ENCODE measurements at regions not wholly inside any gene's neighbourhood (a gene's known extent, or its start where the extent isn't known, plus 50 kb on each side); places are given as distances from the start of the nearest gene placed in this dataset.

DNA sequence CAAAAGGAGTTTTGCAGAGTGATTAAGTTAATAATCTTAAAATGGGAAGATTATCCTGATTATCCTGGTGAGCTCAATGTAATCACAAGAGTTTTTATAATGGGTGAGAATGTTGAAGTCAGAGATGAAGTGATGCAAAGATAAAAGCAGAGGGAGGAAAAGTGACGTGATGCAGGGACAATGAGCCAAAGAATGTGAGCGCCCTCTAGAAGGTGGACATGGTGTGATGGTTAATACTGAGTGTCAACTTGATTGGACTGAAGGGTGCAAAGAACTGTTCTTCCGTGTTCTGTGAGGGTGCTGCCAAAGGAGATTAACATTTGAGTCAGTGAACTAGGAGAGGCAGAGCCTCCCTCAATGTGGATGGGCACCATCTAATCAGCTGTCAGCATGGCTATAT lies 569.6 kb upstream of the AGTR1 start:
- no peak for DNase-seq (ENCODE audit: low spot score in 2 of 2)
- H3K4me1 ChIP-seq, result no peaks in the 10 kb centered on the region
- H3K4me3 ChIP-seq, result no peak overlapping the region
- H3K27me3 ChIP-seq, result no peaks in the 10 kb centered on the region
- no peak overlapping the region for H3K27ac ChIP-seq
- H3K9me3 ChIP-seq, result no peaks in the 10 kb centered on the region
- TF ChIP-seq, protein P1, sequence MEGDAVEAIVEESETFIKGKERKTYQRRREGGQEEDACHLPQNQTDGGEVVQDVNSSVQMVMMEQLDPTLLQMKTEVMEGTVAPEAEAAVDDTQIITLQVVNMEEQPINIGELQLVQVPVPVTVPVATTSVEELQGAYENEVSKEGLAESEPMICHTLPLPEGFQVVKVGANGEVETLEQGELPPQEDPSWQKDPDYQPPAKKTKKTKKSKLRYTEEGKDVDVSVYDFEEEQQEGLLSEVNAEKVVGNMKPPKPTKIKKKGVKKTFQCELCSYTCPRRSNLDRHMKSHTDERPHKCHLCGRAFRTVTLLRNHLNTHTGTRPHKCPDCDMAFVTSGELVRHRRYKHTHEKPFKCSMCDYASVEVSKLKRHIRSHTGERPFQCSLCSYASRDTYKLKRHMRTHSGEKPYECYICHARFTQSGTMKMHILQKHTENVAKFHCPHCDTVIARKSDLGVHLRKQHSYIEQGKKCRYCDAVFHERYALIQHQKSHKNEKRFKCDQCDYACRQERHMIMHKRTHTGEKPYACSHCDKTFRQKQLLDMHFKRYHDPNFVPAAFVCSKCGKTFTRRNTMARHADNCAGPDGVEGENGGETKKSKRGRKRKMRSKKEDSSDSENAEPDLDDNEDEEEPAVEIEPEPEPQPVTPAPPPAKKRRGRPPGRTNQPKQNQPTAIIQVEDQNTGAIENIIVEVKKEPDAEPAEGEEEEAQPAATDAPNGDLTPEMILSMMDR (IDR thresholded peaks at IDR 0.05), result no peak
- TF ChIP-seq POLR2A (IDR thresholded peaks at IDR 0.05), result no peak
- no peak for TF ChIP-seq POLR2AphosphoS5 (IDR thresholded peaks at IDR 0.05)
- no peaks in the 10 kb centered on the region for H3K36me3 ChIP-seq
- intact Hi-C loops (cut with DNase I; ENCODE audit: low total_unique reads), result no loop called here

DNA sequence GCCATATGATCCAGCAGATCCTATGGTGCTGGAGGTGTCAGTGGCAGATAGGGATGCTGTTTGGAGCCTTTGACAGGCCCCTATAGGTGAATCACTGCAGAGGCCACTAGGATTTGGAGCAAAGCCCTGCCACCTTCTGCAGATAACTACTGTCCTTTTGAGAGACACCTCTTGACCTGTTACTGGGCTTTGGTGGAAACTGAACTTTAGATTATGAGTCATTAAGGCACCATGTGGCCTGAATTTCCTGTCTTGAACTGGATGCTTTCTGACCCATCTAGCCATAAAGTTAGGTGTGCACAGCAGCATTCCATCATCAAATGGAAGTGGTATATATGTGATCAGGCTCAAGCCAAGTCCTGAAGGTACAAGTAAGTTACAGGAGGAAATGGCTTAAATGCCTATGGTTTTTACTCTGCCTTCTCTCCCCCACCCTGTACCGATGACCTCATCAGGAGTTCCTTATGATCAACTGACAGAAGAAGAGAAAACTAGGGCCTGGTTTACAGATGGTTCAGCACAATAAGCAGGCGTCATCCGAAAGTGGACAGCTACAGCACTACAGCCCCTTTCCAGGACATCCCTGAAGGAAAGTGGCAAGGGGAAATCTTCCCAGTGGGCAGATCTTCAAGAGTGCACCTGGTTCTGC lies 565.6 kb upstream of the AGTR1 start:
- no peaks in the 10 kb centered on the region for H3K4me1 ChIP-seq
- intact Hi-C loops (cut with DNase I; ENCODE audit: low total_unique reads), result loop anchor here (5.0 kb wide), 1 partner anchor 145 kb away; no protein-coding TSS in a partner anchor
- no peak overlapping the region for H3K4me3 ChIP-seq
- H3K36me3 ChIP-seq, result no peaks in the 10 kb centered on the region
- TF ChIP-seq, protein P1 (IDR thresholded peaks at IDR 0.05), result no peak
- TF ChIP-seq POLR2AphosphoS5 (IDR thresholded peaks at IDR 0.05) (no peak), POLR2A (IDR thresholded peaks at IDR 0.05) (no peak)
- no peak for DNase-seq (ENCODE audit: low spot score in 2 of 2)
- H3K9me3 ChIP-seq, result no peaks in the 10 kb centered on the region
- no peaks in the 10 kb centered on the region for H3K27me3 ChIP-seq
- H3K27ac ChIP-seq, result no peak overlapping the region

DNA sequence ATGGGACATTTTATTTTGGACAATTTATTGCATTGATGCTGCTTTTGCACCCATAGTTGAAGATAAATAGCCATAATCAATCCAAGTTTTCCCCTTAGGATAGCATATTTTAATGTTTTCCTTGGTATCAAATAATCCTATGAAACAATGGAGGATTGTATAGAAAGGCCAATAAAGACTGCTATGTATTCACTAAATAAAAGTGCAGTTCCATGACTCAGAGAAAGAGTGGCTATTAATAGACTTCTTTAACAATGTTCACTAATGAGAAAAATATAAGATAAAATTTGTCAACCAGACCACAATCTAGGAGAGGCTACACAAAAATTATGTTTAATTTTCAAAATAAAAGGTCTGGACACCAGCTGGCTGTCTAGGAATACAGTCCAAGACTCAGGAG lies 560.9 kb upstream of the AGTR1 start:
- DNase-seq (ENCODE audit: low spot score in 2 of 2), result no peak
- Histone ChIP-seq H3K27ac (no peak overlapping the region), H3K4me3 (no peak overlapping the region), H3K9me3 (no peaks in the 10 kb centered on the region), H3K27me3 (no peaks in the 10 kb centered on the region), H3K4me1 (no peaks in the 10 kb centered on the region), H3K36me3 (no peaks in the 10 kb centered on the region)
- TF ChIP-seq, protein P1 (IDR thresholded peaks at IDR 0.05), result no peak
- TF ChIP-seq POLR2A (IDR thresholded peaks at IDR 0.05) (no peak), POLR2AphosphoS5 (IDR thresholded peaks at IDR 0.05) (no peak)
- intact Hi-C loops (cut with DNase I; ENCODE audit: low total_unique reads), result no loop called here

DNA sequence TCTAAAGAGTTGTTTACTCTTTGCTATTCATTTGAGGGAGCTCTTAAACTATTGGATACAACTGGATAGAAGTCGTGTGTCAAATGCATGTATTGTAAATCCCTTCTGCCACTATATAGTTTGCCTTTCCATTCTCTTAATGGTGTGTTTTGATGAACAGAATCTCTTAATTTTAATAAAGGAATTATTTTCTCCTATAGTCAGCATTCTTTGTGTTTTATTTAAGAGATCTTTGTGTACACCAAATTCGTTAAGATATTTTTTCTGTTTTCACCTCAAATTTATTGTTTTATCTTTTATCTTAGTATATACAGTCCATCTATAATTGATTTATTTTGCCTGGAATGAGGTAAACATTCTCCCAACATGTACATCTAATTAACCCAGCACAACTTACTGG lies 551.5 kb upstream of the AGTR1 start:
- H3K9me3 ChIP-seq, result no peaks in the 10 kb centered on the region
- H3K4me1 ChIP-seq, result no peaks in the 10 kb centered on the region
- H3K27ac ChIP-seq, result no peak overlapping the region
- TF ChIP-seq POLR2A (IDR thresholded peaks at IDR 0.05), result no peak
- no peak for TF ChIP-seq POLR2AphosphoS5 (IDR thresholded peaks at IDR 0.05)
- TF ChIP-seq, protein P1 (IDR thresholded peaks at IDR 0.05), result no peak
- H3K27me3 ChIP-seq, result no peaks in the 10 kb centered on the region
- H3K36me3 ChIP-seq, result no peaks in the 10 kb centered on the region
- DNase-seq (ENCODE audit: low spot score in 2 of 2), result no peak
- H3K4me3 ChIP-seq, result no peak overlapping the region
- intact Hi-C loops (cut with DNase I; ENCODE audit: low total_unique reads), result no loop called here

DNA sequence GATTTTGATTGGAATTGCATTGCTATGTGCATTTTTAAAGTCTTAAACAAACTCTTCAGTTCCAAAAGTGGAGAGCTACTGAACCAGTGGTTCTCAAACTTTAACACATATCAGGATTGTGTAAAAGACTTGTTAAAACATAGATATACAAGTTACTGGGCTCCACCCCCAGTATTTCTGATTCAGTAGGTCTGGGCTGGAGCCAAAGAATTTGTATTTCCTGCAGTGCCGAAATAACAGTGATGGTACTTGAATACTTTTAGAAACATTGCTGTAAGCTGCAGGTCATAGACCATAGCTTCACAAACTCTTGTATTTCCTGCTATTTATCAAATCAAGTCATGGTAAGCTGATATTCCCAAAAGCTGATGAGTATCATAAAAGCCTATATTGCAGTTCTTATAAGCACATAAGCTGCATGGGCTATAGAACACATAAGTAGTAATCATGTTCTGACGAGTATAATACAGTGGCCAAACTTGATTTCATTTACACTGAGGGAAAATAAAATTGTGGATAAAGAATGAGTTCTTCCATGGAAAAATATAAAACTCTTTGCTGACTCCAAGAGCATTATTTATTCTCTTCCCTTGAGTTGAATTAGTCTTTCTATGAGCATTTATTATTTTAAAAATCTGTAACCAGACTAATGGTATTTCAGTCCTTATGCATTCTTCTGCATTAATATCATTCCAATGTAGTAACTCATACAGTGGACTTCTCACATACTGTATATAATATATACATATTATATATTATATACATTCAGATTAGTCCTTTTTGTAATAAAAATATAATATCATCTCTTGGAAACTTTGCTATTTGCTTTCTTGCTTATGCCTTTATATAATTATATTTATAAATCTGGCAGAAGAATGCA lies 550.5 kb upstream of the AGTR1 start:
- intact Hi-C loops (cut with DNase I; ENCODE audit: low total_unique reads), result no loop called here
- no peak overlapping the region for H3K27ac ChIP-seq
- no peak for DNase-seq (ENCODE audit: low spot score in 2 of 2)
- TF ChIP-seq POLR2A (IDR thresholded peaks at IDR 0.05) (no peak), POLR2AphosphoS5 (IDR thresholded peaks at IDR 0.05) (no peak)
- TF ChIP-seq, protein P1 (IDR thresholded peaks at IDR 0.05), result no peak
- no peaks in the 10 kb centered on the region for H3K9me3 ChIP-seq
- no peak overlapping the region for H3K4me3 ChIP-seq
- H3K27me3 ChIP-seq, result no peaks in the 10 kb centered on the region
- no peaks in the 10 kb centered on the region for H3K4me1 ChIP-seq
- no peaks in the 10 kb centered on the region for H3K36me3 ChIP-seq

All from breast epithelium (tissue), 4 donors.